Keratinocyte (primary cell): ENCODE measurements at regions not wholly inside any gene's neighbourhood (a gene's known extent, or its start where the extent isn't known, plus 50 kb on each side); places are given as distances from the start of the nearest gene placed in this dataset.
"Not testable (repeated sequence)": the region's sequence is repeated elsewhere in the genome, so short reads cannot be mapped to it uniquely, and the experiment has no call there.

Experiments used
- DNase-seq: peaks from one replicate; pipeline ENCODE4 v3.0.0-alpha.2; 2011; ENCODE audit warnings: low read depth, missing footprints, low spot score
- FAIRE-seq: peaks from 2 replicates; lab custom pipeline; 2011; peaks lifted over from hg19 to GRCh38; lab: Jason Lieb, UNC
- H2AFZ ChIP-seq: 2 replicates; pipeline ENCODE4 v1.6.0; 2012; ENCODE audit warnings: low read length, control low read depth, inconsistent platforms; ENCODE audit not compliant: control insufficient read depth
- H3K27ac ChIP-seq: 2 replicates; pipeline ENCODE4 v1.5.1; 2011; ENCODE audit warnings: low read length; ENCODE audit not compliant: control insufficient read depth, insufficient read depth
- H3K27me3 ChIP-seq: 3 replicates; pipeline ENCODE4 v1.6.0; 2011; ENCODE audit warnings: low read length; ENCODE audit not compliant: control insufficient read depth, insufficient read depth; ENCODE audit errors: extremely low read depth
- H3K36me3 ChIP-seq, 2 experiments: 2 replicates in 1 of 2; 3 replicates in 1 of 2; pipeline ENCODE4 v1.5.1; 2011; ENCODE audit warnings: low read length in 2 of 2, mild to moderate bottlenecking in 1 of 2; ENCODE audit not compliant: control insufficient read depth in 2 of 2, insufficient read depth in 2 of 2; ENCODE audit errors: extremely low read depth in 1 of 2
- H3K4me1 ChIP-seq: 3 replicates; pipeline ENCODE4 v1.5.1; 2011; ENCODE audit warnings: low read length; ENCODE audit not compliant: control insufficient read depth, insufficient read depth; ENCODE audit errors: extremely low read depth
- H3K4me2 ChIP-seq: 3 replicates; pipeline ENCODE4 v1.6.0; 2011; ENCODE audit warnings: low read depth, low read length; ENCODE audit not compliant: control insufficient read depth, insufficient read depth; ENCODE audit errors: extremely low read depth
- H3K4me3 ChIP-seq, 3 experiments: fragments of 200-600 bp in 1 of 3; sonication (generic) in 1 of 3; 2 replicates in 2 of 3; 3 replicates in 1 of 3; pipeline ENCODE4 v1.5.1; 2011 to 2016; ENCODE audit warnings: low read length in 3 of 3, mild to moderate bottlenecking in 3 of 3, control low read depth in 2 of 3, inconsistent platforms in 1 of 3, low read depth in 1 of 3, mixed read lengths in 1 of 3, mixed run types in 1 of 3, moderate library complexity in 1 of 3; ENCODE audit not compliant: control insufficient read depth in 2 of 3, insufficient read depth in 2 of 3; ENCODE audit errors: extremely low read depth in 1 of 3
- H3K79me2 ChIP-seq: 2 replicates; pipeline ENCODE4 v1.6.0; 2012; ENCODE audit warnings: low read length; ENCODE audit not compliant: control insufficient read depth, insufficient read depth
- H3K9ac ChIP-seq: 3 replicates; pipeline ENCODE4 v1.6.0; 2011; ENCODE audit warnings: low read length; ENCODE audit not compliant: control insufficient read depth, insufficient read depth; ENCODE audit errors: extremely low read depth
- H3K9me1 ChIP-seq: 3 replicates; pipeline ENCODE4 v1.6.0; 2011; ENCODE audit warnings: low read length; ENCODE audit not compliant: control insufficient read depth, insufficient read depth; ENCODE audit errors: extremely low read depth
- H3K9me3 ChIP-seq: 2 replicates; pipeline ENCODE4 v1.5.1; 2012; ENCODE audit warnings: low read depth, low read length; ENCODE audit not compliant: control insufficient read depth
- H4K20me1 ChIP-seq: 3 replicates; pipeline ENCODE4 v1.6.0; 2011; ENCODE audit warnings: low read length; ENCODE audit not compliant: control insufficient read depth, insufficient read depth; ENCODE audit errors: extremely low read depth
- CTCF ChIP-seq, 3 experiments: IDR thresholded peaks in 1 of 3; conservative IDR thresholded peaks in 1 of 3; optimal IDR thresholded peaks in 1 of 3; 2 replicates in 2 of 3; 3 replicates in 1 of 3; pipeline versions ENCODE3 to v1.5.1; 2011; ENCODE audit warnings: low read length in 3 of 3, mild to moderate bottlenecking in 3 of 3, moderate library complexity in 2 of 3, control low read depth in 1 of 3, inconsistent platforms in 1 of 3; ENCODE audit not compliant: insufficient read depth in 2 of 3; ENCODE audit errors: extremely low read depth in 1 of 3
- EZH2 ChIP-seq: IDR thresholded peaks from one replicate; pipeline ENCODE4 v1.6.1; 2012; ENCODE audit warnings: inconsistent platforms, mild to moderate bottlenecking, low read length, moderate library complexity
- dilution Hi-C: fragments of 300-500 bp; cut with MboI; formaldehyde crosslinking; loops from one replicate; pipeline ENCODE4 v1.7.0; 2020; ENCODE audit warnings: low sequenced_read_pairs; ENCODE audit not compliant: extremely low pct_ligation_motif_present

GRCh38 chrX:113192418-113192817 lies 351.8 kb upstream of the AMOT start:
- no peaks in the 10 kb centered on the region for H3K27me3 ChIP-seq
- H3K4me1 ChIP-seq: no peaks in the 10 kb centered on the region
- H3K36me3 ChIP-seq: no peaks in the 10 kb centered on the region
- no peak for TF ChIP-seq EZH2
- TF ChIP-seq CTCF (optimal IDR thresholded peaks at IDR 0.05 in 1 of 3, IDR thresholded peaks at IDR 0.05 in 1 of 3, conservative IDR thresholded peaks at IDR 0.05 in 1 of 3; ENCODE audit: extremely low read depth in 1 of 3, insufficient read depth in 2 of 3, low read length in 3 of 3): no peak
- no peak overlapping the region for H3K9ac ChIP-seq
- H3K9me1 ChIP-seq: no peaks in the 10 kb centered on the region
- dilution Hi-C loops: no loop called here
- FAIRE-seq: no peak
- H3K4me3 ChIP-seq: no peak overlapping the region
- no peak overlapping the region for H3K4me2 ChIP-seq
- H3K27ac ChIP-seq: no peak overlapping the region
- no peak overlapping the region for H2AFZ ChIP-seq
- H4K20me1 ChIP-seq: no peaks in the 10 kb centered on the region
- H3K9me3 ChIP-seq: no peaks in the 10 kb centered on the region
- DNase-seq: no peak
- no peaks in the 10 kb centered on the region for H3K79me2 ChIP-seq

GRCh38 chrX:113157496-113157895 lies 316.9 kb upstream of the AMOT start:
- dilution Hi-C loops: no loop called here
- TF ChIP-seq EZH2 (no peak), CTCF (optimal IDR thresholded peaks at IDR 0.05 in 1 of 3, IDR thresholded peaks at IDR 0.05 in 1 of 3, conservative IDR thresholded peaks at IDR 0.05 in 1 of 3; ENCODE audit: extremely low read depth in 1 of 3, insufficient read depth in 2 of 3, low read length in 3 of 3) (no peak)

GRCh38 chrX:113154315-113154714 lies 313.7 kb upstream of the AMOT start:
- H3K4me1 ChIP-seq, H3K9me3 ChIP-seq, H3K27me3 ChIP-seq, H3K9ac ChIP-seq, dilution Hi-C loops, H3K9me1 ChIP-seq, H3K27ac ChIP-seq, H2AFZ ChIP-seq, H4K20me1 ChIP-seq, H3K36me3 ChIP-seq, H3K79me2 ChIP-seq, FAIRE-seq, H3K4me2 ChIP-seq, DNase-seq, H3K4me3 ChIP-seq: not testable (repeated sequence)

More at GRCh38 chrX:113157496-113157895, 316.9 kb upstream of the AMOT start:
- Histone ChIP-seq H3K79me2 (no peaks in the 10 kb centered on the region), H3K36me3 (no peaks in the 10 kb centered on the region), H4K20me1 (no peaks in the 10 kb centered on the region), H2AFZ (no peak overlapping the region), H3K9me1 (no peaks in the 10 kb centered on the region), H3K27ac (no peak overlapping the region), H3K4me3 (no peak overlapping the region), H3K9me3 (no peaks in the 10 kb centered on the region), H3K4me2 (no peak overlapping the region), H3K4me1 (no peaks in the 10 kb centered on the region), H3K9ac (no peak overlapping the region), H3K27me3 (no peaks in the 10 kb centered on the region)
- DNase-seq (no peak), FAIRE-seq (no peak)
